HEK293 (cell line): ENCODE measurements at regions not wholly inside any gene's neighbourhood (a gene's known extent, or its start where the extent isn't known, plus 50 kb on each side); places are given as distances from the start of the nearest gene placed in this dataset.
A peak's percentile ranks its signal among the peaks of the same experiment; 100 is the strongest.

ENCODE experiments used
- CTCF ChIA-PET: fragments of 350-600 bp; formaldehyde crosslinking; extraction: SDS; loops from one replicate; lab custom pipeline; 2021; ENCODE audit warnings: antibody characterized with exemption; lab: Yijun Ruan, JAX
- POLR2A ChIA-PET: fragments of 300-600 bp; formaldehyde crosslinking; extraction: SDS; loops from one replicate; lab custom pipeline; 2020; ENCODE audit warnings: antibody characterized with exemption, inconsistent platforms; lab: Yijun Ruan, JAX
- H3K27ac ChIP-seq: fragments of 200-500 bp; sonication (Bioruptor generic); 2 replicates; pipeline ENCODE4 v1.5.1; 2014; ENCODE audit warnings: low read depth, low read length, control low read depth, inconsistent platforms; ENCODE audit errors: extremely low read depth
- H3K36me3 ChIP-seq, 2 experiments: fragments of 200-500 bp in 1 of 2; sonication (Bioruptor generic) in 1 of 2; 1 replicate in 1 of 2; 2 replicates in 1 of 2; pipeline ENCODE4 v1.5.1; 2014 to 2017; ENCODE audit warnings: inconsistent platforms in 2 of 2, low read length in 2 of 2; ENCODE audit not compliant: control insufficient read depth in 2 of 2, insufficient read depth in 1 of 2
- H3K4me1 ChIP-seq: fragments of 200-500 bp; sonication (Bioruptor generic); 2 replicates; pipeline ENCODE4 v1.5.1; 2014; ENCODE audit warnings: mild to moderate bottlenecking, low read length, inconsistent platforms; ENCODE audit not compliant: control insufficient read depth, insufficient read depth
- H3K4me3 ChIP-seq: 2 replicates; pipeline ENCODE4 v1.5.1; 2011; ENCODE audit warnings: low read depth, mild to moderate bottlenecking, control low read depth, low read length, moderate library complexity
- H3K9me3 ChIP-seq: fragments of 200-500 bp; sonication (Bioruptor generic); 2 replicates; pipeline ENCODE4 v1.5.1; 2014; ENCODE audit warnings: low read depth, low read length, inconsistent platforms; ENCODE audit not compliant: control insufficient read depth, insufficient read depth
- MZF1 ChIP-seq: fragments of 450-650 bp; formaldehyde crosslinking; IDR thresholded peaks from 2 replicates; pipeline ENCODE4 v1.5.1; 2017; ENCODE audit warnings: missing biosample characterization, missing genetic modification characterization, borderline replicate concordance
- OVOL3 ChIP-seq: fragments of 450-650 bp; formaldehyde crosslinking; IDR thresholded peaks from 2 replicates; pipeline ENCODE4 v1.5.1; 2016; ENCODE audit warnings: missing biosample characterization, missing genetic modification characterization
- ZBTB21 ChIP-seq: fragments of 450-650 bp; formaldehyde crosslinking; IDR thresholded peaks from 2 replicates; pipeline ENCODE4 v1.5.1; 2017; ENCODE audit warnings: missing biosample characterization, missing genetic modification characterization
- ZNF157 ChIP-seq: fragments of 450-650 bp; formaldehyde crosslinking; IDR thresholded peaks from 2 replicates; pipeline ENCODE4 v1.5.1; 2016; ENCODE audit warnings: missing biosample characterization, missing genetic modification characterization
- ZNF2 ChIP-seq: fragments of 450-650 bp; formaldehyde crosslinking; IDR thresholded peaks from 2 replicates; pipeline ENCODE4 v1.5.1; 2016; ENCODE audit warnings: missing biosample characterization, missing genetic modification characterization
- ZNF202 ChIP-seq: fragments of 450-650 bp; formaldehyde crosslinking; IDR thresholded peaks from 2 replicates; pipeline ENCODE4 v1.5.1; 2016; ENCODE audit warnings: missing biosample characterization, missing genetic modification characterization, borderline replicate concordance
- ZNF366 ChIP-seq: fragments of 450-650 bp; formaldehyde crosslinking; conservative IDR thresholded peaks from 2 replicates; pipeline ENCODE4 v1.5.1; 2016; ENCODE audit warnings: missing biosample characterization, missing genetic modification characterization
- ZNF530 ChIP-seq: fragments of 450-650 bp; formaldehyde crosslinking; IDR thresholded peaks from 2 replicates; pipeline ENCODE4 v1.5.1; 2016; ENCODE audit warnings: low read depth, missing biosample characterization, missing genetic modification characterization
- ZNF610 ChIP-seq: fragments of 450-650 bp; formaldehyde crosslinking; IDR thresholded peaks from 2 replicates; pipeline ENCODE4 v1.5.1; 2016; ENCODE audit warnings: missing biosample characterization, missing genetic modification characterization, borderline replicate concordance
- ZNF623 ChIP-seq: fragments of 450-650 bp; formaldehyde crosslinking; IDR thresholded peaks from 2 replicates; pipeline ENCODE4 v1.5.1; 2016; ENCODE audit warnings: missing biosample characterization, missing genetic modification characterization
- ZNF624 ChIP-seq: fragments of 450-650 bp; formaldehyde crosslinking; IDR thresholded peaks from 2 replicates; pipeline ENCODE4 v1.5.1; 2017; ENCODE audit warnings: missing biosample characterization, missing genetic modification characterization
- ZNF768 ChIP-seq: fragments of 450-650 bp; formaldehyde crosslinking; IDR thresholded peaks from 2 replicates; pipeline ENCODE4 v1.5.1; 2018; ENCODE audit warnings: missing biosample characterization, mild to moderate bottlenecking, missing genetic modification characterization
- ZXDB ChIP-seq: fragments of 450-650 bp; formaldehyde crosslinking; IDR thresholded peaks from 2 replicates; pipeline ENCODE4 v1.5.1; 2016; ENCODE audit warnings: missing biosample characterization, missing genetic modification characterization
- TF ChIP-seq, protein P1 (sequence below): fragments of 450-650 bp; formaldehyde crosslinking; IDR thresholded peaks from 2 replicates; pipeline ENCODE4 v1.5.1; 2016; ENCODE audit warnings: missing biosample characterization, missing genetic modification characterization

DNA sequence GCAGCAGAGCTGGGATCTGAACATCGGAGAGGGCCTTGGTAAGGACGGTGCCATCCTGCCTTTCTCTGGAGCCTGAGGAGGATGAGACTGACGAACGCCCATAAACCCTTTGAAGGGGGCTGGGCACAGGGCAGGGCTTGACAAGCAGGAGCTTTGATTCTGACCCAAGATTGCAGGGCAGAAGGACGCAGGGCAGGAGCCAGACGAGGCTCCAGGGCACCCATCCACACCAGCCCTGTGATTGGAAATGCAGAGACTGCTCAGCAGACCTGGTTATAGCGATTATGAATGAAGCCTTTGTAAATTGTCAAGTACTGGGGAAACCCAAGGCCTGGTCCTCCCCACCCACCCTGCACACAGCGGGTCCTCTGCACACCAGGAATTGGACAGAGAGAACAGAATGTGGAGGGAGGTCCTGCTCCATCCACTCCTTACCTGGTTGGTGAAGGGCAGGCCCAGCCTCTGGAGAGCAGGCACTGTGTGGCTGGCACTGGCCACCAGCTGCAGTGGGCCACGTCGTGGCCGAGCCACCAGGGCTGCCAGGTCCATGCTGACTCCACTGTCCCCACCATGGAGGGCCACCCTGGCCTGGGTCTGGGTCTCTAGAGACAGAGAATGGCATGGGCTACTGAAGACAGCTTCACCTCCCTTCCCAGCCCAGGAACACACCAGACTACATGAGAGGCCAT, 68.8 kb downstream of the RMI2 start (continued):
- TF ChIP-seq, protein P1, sequence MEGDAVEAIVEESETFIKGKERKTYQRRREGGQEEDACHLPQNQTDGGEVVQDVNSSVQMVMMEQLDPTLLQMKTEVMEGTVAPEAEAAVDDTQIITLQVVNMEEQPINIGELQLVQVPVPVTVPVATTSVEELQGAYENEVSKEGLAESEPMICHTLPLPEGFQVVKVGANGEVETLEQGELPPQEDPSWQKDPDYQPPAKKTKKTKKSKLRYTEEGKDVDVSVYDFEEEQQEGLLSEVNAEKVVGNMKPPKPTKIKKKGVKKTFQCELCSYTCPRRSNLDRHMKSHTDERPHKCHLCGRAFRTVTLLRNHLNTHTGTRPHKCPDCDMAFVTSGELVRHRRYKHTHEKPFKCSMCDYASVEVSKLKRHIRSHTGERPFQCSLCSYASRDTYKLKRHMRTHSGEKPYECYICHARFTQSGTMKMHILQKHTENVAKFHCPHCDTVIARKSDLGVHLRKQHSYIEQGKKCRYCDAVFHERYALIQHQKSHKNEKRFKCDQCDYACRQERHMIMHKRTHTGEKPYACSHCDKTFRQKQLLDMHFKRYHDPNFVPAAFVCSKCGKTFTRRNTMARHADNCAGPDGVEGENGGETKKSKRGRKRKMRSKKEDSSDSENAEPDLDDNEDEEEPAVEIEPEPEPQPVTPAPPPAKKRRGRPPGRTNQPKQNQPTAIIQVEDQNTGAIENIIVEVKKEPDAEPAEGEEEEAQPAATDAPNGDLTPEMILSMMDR (tag by site-specific recombination), result no peak
- no peak for TF ChIP-seq ZNF530 (tag by site-specific recombination)
- TF ChIP-seq ZXDB (tag by site-specific recombination), result no peak
- TF ChIP-seq ZNF610 (tag by site-specific recombination), result no peak

DNA sequence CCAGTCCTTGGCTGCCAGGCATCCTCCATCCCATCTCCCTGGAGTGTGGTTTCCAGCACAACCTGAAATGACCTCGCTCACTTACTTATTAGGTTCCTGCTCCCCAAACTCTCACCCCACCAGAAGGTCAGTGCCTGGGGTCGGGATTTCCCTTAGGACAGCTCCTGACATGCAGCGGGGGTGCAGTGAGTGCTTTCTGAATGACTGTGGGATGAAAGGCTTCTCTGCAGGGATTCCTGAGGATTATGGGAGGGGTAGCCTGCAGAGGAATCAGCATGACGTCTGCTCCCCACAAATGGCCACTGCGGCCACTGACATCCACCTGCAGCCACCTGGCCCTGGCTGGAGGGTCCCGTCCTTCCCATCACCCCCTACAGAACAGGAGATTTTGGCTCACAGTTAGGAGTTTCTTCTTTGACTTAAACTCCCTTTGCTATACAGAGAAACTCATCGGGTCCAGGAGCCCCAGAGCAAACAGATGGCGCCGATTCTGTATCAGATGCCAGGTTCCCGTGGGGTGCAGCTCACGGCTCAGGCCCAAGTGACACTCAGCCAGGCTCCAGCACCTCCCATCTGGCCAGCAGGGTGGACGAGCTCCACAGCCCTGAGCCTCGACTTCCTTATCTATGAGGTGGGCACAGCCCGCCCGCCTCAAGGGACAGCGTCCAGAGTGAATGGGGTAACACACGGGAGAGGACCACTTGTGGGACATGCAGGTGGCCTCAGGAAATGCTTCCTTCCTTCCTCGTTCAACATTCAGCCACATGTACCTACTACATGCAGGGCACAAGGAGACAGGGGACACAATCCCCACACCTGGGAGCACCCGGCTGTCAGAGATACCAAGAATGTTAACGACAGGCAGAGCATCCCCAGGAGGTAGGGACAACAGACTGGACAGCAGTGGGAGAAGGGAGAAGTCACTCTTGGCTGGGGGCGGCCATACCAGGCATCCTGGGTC, 69.8 kb downstream of the RMI2 start:
- Histone ChIP-seq H3K9me3 (no peaks in the 10 kb centered on the region), H3K27ac (no peak overlapping the region), H3K4me1 (no peaks in the 10 kb centered on the region), H3K4me3 (no peak overlapping the region), H3K36me3 (no peaks in the 10 kb centered on the region)
- ChIA-PET CTCF (interaction anchor here (0.7 to 1.4 kb wide), 2 partner anchors 22 to 299 kb away, joined by 3 read pairs; no protein-coding TSS in a partner anchor), POLR2A (no interaction called here)
- no peak for TF ChIP-seq ZNF530 (tag by site-specific recombination)
- TF ChIP-seq, all 188 proteins: peak for 0

DNA sequence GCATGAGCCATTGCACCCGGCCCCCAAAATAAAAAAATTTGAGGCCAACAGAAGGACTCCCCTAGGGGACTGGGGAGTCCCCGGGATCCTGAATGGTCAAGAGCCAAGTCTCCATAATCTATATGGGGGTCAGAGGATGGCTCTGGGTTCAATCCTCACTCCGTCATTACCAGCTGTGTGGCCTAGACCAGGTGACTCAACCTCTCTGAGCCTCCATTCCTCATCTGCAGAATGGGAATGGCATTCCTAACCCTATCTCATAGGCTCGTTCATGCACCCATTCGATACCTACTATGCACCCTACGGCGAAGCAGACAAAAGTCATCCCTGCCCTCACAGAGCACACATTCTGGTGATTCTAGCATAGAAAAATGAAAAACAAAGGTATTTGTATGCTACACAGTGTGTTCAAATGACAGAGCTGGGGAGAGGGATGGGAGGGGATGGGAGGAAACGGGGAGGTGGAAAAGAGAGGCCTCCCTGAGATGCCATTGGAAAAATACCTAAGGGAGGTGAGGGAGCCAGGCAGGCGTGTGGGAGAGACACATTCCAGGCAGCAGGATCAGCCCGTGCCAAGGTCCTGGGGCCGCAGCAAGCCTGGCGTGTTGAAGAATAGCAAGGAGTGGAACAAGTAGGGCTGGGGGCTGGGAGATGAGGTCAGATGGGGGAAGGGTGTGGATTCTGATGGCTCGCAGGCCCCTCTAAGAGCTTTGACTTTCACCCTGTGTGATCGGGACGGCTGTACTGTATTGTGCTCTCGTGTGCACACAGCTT, 71.2 kb downstream of the RMI2 start:
- POLR2A ChIA-PET, result interaction anchor here (0.6 kb wide), 1 partner anchor 104 kb away, joined by 3 read pairs; no protein-coding TSS in a partner anchor
- CTCF ChIA-PET, result interaction anchor here (0.6 to 1.9 kb wide), 6 partner anchors 9 to 299 kb away, joined by 3 to 6 read pairs (median 4); no protein-coding TSS in a partner anchor
- Histone ChIP-seq H3K27ac (no peak overlapping the region), H3K36me3 (no peaks in the 10 kb centered on the region), H3K9me3 (no peaks in the 10 kb centered on the region), H3K4me3 (no peak overlapping the region)
- TF ChIP-seq ZNF768 (tag by site-specific recombination), result 0 out of 2 replicates have a peak, but pooled peaks have one; percentile 38
- TF ChIP-seq ZBTB21 (tag by site-specific recombination), result no peak
- peak; percentile 93 for TF ChIP-seq ZNF623
- TF ChIP-seq, all 188 proteins: peak for 2
- H3K4me1 ChIP-seq, result no peaks in the 10 kb centered on the region

DNA sequence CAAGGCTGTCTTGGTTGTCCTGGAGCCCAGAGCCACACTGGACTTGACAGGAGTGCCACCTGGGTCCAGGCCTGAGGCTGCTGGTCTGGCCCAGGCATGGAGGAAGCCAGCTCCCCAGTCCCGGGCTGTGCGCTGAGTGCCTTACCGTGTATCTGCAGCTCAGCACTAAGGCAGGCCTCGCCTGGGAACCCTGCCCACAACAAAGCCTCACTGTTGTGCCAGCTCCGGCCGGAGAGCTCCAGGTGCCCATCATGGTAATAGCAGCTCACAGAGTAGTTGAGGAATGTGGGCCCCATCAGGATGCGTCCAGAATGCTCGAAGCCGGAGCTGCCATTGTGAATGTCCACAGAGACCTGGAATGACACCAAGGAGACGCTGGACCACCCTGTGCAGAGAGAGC, 72.2 kb downstream of the RMI2 start:
- H3K9me3 ChIP-seq, result no peaks in the 10 kb centered on the region
- CTCF ChIA-PET, result interaction anchor here (0.6 to 1.9 kb wide), 4 partner anchors 10 to 16 kb away, joined by 3 to 6 read pairs (median 4); no protein-coding TSS in a partner anchor
- H3K27ac ChIP-seq, result no peak overlapping the region
- TF ChIP-seq ZNF624 (tag by site-specific recombination), result no peak
- TF ChIP-seq ZNF366, result no peak
- no peak for TF ChIP-seq ZNF2 (tag by site-specific recombination)
- TF ChIP-seq ZNF202 (tag by site-specific recombination), result no peak
- TF ChIP-seq MZF1, result no peak
- TF ChIP-seq ZNF157 (tag by site-specific recombination), result peak; percentile 96
- TF ChIP-seq OVOL3 (tag by site-specific recombination), result no peak
- H3K36me3 ChIP-seq, result no peaks in the 10 kb centered on the region
- no peak overlapping the region for H3K4me3 ChIP-seq
- POLR2A ChIA-PET, result interaction anchor here (0.6 kb wide), 1 partner anchor 105 kb away, joined by 3 read pairs; no protein-coding TSS in a partner anchor
- no peaks in the 10 kb centered on the region for H3K4me1 ChIP-seq
